ENCODE measurements at regions not wholly inside any gene's neighbourhood (a gene's known extent, or its start where the extent isn't known, plus 50 kb on each side); places are given as distances from the start of the nearest gene placed in this dataset.

DNA sequence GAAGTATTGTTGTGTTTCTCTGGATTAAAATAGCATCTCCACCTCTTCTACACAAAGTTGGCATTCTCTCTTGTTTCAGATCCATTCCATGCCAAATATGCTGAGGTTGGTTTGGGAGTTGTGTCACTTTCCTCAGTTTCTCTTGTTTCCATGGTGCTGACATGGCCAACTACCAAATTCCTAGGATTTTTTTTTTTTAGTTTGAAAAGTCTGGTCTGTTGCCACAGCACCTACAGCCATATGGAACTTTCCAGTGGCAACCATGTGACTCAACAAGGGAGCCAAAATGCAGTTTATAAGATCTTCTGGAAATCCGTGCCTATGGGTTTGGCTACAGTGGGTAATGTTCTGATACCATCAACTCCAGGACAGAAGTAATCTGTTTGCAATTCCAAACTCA, 96.0 kb upstream of the CLSTN2 start:
- TF ChIP-seq, protein P1, sequence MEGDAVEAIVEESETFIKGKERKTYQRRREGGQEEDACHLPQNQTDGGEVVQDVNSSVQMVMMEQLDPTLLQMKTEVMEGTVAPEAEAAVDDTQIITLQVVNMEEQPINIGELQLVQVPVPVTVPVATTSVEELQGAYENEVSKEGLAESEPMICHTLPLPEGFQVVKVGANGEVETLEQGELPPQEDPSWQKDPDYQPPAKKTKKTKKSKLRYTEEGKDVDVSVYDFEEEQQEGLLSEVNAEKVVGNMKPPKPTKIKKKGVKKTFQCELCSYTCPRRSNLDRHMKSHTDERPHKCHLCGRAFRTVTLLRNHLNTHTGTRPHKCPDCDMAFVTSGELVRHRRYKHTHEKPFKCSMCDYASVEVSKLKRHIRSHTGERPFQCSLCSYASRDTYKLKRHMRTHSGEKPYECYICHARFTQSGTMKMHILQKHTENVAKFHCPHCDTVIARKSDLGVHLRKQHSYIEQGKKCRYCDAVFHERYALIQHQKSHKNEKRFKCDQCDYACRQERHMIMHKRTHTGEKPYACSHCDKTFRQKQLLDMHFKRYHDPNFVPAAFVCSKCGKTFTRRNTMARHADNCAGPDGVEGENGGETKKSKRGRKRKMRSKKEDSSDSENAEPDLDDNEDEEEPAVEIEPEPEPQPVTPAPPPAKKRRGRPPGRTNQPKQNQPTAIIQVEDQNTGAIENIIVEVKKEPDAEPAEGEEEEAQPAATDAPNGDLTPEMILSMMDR (IDR thresholded peaks at IDR 0.05; ENCODE audit: unreplicated experiment) = no peak
- Mint-ChIP-seq H3K27ac (no peak overlapping the region), H3K36me3 (no peaks in the 10 kb centered on the region), H3K9me3 (peaks cover 7% of the 10 kb centered on the region), H3K4me3 (no peak overlapping the region), H3K27me3 (ENCODE audit: low read depth) (no peaks in the 10 kb centered on the region), H3K4me1 (no peaks in the 10 kb centered on the region)
- no peak for DNase-seq (ENCODE audit: low spot score in 2 of 2, unreplicated experiment in 2 of 2)

DNA sequence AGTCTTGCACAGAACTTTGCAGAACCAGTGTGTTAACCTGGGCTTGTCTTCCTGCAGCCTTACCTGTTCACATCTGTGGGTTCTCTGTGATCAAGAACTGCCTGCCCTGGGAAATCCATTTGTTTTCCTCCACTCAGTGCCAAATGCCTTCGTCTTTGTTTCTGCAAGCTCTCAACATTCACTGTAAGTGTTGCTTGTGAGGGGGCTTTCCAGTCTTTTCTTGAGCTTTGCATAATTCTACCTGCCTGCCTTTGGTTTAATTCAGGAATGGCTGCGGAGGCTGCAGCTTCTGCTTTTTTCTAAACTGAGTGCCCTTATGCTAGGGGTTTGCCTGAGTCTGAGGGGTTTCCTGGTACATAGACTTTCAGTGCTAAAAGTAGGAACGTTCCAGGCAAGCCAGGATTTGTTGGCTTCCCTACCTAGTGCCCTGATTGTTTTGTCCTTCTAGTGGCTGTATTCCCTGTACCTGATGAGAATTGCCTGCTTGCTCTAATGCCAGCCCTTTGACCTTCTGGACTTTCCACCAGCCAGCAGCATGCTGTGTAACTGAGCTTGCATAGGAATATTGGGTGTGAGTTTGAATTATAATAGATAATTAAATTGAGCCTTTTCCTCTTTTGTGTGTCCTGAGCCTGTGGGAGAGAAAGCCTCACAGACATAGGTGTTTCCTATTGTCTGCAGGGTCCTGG, 96.6 kb upstream of the CLSTN2 start:
- no peak overlapping the region for H3K27ac Mint-ChIP-seq
- DNase-seq (ENCODE audit: low spot score in 2 of 2, unreplicated experiment in 2 of 2) = no peak
- no peaks in the 10 kb centered on the region for H3K4me1 Mint-ChIP-seq
- no peaks in the 10 kb centered on the region for H3K27me3 Mint-ChIP-seq (ENCODE audit: low read depth)
- H3K36me3 Mint-ChIP-seq = no peaks in the 10 kb centered on the region
- TF ChIP-seq, protein P1 (IDR thresholded peaks at IDR 0.05; ENCODE audit: unreplicated experiment) = no peak
- H3K9me3 Mint-ChIP-seq = peaks cover 3% of the 10 kb centered on the region
- no peak overlapping the region for H3K4me3 Mint-ChIP-seq

DNA sequence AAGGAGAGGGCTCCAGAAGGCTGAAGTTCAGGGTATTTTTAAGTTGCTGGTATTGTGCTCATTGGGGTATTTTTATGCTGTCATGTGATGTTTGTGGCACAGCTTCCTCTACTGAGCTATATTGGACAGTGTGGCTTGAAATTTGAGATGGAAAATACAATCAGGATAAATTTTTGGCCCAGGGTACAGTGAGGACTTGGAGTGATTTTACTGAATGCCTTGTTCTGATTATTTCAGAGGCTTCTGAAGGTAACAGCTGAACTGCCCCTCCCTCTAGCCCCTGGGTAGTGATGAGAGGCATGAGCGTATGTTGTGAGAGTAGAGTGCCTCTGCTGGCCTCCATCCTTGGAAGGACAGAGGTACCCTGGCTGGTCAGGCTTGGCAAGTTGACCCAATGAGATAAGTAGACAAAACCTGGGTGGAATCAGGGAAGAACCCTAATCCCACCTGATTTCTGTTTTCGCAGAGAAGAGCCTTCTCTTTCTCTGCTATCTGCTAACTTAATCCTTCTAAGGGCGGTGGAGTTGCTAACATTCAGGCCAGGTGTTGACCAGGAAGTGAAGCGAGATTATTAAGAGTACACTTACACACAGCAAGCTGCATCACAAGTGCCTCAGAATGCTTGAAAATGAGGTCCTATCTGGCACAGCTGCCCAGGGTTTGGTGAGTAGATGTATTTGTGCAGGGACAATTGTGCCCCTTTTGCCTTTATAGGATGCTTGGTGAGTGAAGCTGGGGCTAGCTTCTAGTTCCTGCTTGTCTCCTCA, 98.1 kb upstream of the CLSTN2 start:
- no peak overlapping the region for H3K4me3 Mint-ChIP-seq
- H3K36me3 Mint-ChIP-seq = no peaks in the 10 kb centered on the region
- no peaks in the 10 kb centered on the region for H3K27me3 Mint-ChIP-seq (ENCODE audit: low read depth)
- DNase-seq (ENCODE audit: low spot score in 2 of 2, unreplicated experiment in 2 of 2) = no peak
- H3K27ac Mint-ChIP-seq = no peak overlapping the region
- no peaks in the 10 kb centered on the region for H3K9me3 Mint-ChIP-seq
- no peaks in the 10 kb centered on the region for H3K4me1 Mint-ChIP-seq
- TF ChIP-seq, protein P1 (IDR thresholded peaks at IDR 0.05; ENCODE audit: unreplicated experiment) = no peak

DNA sequence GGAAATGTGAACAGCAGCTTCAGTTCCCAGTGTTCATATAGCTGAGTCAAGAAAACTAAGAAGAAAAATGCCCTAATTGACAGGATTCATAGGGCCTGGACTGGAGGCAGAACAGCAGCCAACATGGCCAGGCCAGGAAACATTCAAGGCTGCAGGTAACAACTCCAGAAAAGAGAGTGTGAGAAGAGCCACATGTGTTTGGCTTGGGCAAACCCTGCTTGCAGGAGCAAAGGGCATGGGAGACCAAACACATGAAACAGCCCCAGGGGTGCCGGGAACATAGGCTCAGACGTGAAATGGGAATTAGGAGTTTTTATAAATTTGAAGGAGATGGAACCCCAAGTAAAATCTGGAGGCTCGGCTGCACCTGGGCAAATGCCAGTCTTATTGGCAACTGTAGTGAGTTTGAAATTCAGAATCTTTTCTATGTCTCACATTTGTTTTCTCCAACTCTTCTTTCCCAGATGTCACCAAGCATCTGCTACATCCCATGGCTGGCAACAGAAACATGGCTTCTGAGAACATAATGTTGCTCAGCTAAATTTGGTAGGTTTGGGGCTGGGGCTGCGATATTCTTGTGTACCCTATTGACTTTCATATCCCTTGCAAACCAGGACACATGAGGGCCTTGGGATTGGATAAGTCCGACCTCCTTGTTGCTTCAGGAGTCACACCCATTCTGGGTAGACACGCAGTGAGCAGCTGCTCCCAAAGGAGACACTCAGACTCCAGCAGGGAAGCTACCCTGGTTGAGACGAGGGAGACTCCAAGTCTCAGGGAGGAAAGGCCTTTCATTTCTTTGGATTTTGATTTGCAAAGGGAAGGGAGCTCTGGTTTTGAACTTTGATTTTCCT, 98.9 kb upstream of the CLSTN2 start:
- H3K27me3 Mint-ChIP-seq (ENCODE audit: low read depth) = no peaks in the 10 kb centered on the region
- H3K9me3 Mint-ChIP-seq = no peaks in the 10 kb centered on the region
- no peaks in the 10 kb centered on the region for H3K36me3 Mint-ChIP-seq
- H3K27ac Mint-ChIP-seq = no peak overlapping the region
- H3K4me3 Mint-ChIP-seq = no peak overlapping the region
- DNase-seq (ENCODE audit: low spot score in 2 of 2, unreplicated experiment in 2 of 2) = no peak
- TF ChIP-seq, protein P1 (IDR thresholded peaks at IDR 0.05; ENCODE audit: unreplicated experiment) = no peak
- H3K4me1 Mint-ChIP-seq = no peaks in the 10 kb centered on the region

DNA sequence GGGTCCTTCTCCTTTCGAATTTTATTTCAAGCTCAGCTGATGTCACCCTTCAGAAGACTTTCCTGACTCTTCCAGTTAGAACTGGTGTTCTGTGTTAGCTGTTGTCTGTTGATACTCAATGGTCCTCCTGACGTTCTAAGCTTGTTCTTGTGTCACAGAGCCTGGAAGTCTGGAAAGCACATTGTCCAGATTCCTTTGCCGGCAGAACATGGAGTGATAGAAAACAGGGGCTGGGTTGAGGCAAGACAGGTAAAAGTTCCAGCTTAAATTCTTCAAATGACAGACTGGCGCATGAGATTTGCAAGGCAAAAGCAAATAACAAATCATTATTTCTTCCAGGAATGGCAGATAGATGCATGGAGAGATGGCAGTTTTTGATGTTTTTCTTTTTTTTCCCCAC, 102.0 kb upstream of the CLSTN2 start:
- Mint-ChIP-seq H3K9me3 (no peaks in the 10 kb centered on the region), H3K4me1 (no peaks in the 10 kb centered on the region), H3K36me3 (no peaks in the 10 kb centered on the region), H3K27me3 (ENCODE audit: low read depth) (peaks cover 2% of the 10 kb centered on the region), H3K27ac (no peak overlapping the region), H3K4me3 (no peak overlapping the region)
- no peak for DNase-seq (ENCODE audit: low spot score in 2 of 2, unreplicated experiment in 2 of 2)
- TF ChIP-seq, protein P1 (IDR thresholded peaks at IDR 0.05; ENCODE audit: unreplicated experiment) = no peak
